ENCODE measurements at regions not wholly inside any gene's neighbourhood (a gene's known extent, or its start where the extent isn't known, plus 50 kb on each side); places are given as distances from the start of the nearest gene placed in this dataset.
"Not testable (repeated sequence)": the region's sequence is repeated elsewhere in the genome, so short reads cannot be mapped to it uniquely, and the experiment has no call there.

DNA sequence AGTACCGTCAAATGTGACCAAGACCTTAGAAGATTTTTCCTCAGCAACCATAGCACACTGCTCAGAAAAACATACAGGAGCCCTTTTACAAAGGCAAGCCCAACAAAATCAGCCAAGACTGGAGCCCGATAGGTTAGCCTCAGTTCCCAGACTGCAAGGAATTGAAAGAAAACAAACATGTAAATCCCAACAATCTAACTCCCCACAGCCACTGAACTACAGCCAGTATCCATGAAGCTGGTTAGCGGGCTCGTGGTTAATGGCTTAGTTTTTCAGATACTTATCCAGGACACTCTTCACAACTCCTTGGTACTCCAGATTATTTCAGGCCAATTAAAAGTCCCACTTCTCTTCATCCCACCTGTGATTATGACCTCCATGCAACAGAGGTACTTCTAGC lies 201.6 kb downstream of the IPMK start:
- no peak for DNase-seq

DNA sequence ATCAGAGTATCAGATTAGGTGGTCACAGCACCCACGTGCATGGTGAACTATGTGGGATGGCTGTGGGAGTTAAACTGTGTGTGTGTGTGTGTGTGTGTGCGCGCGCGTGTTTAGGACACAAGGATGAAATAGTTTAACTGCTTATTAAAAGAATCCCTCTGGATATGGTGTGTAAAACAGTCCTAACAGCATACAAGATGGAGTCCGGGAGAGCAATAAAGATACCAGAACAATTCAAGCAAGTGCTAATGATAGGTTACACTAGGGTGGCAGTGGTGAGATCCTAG lies 202.2 kb downstream of the IPMK start:
- DNase-seq: no peak

DNA sequence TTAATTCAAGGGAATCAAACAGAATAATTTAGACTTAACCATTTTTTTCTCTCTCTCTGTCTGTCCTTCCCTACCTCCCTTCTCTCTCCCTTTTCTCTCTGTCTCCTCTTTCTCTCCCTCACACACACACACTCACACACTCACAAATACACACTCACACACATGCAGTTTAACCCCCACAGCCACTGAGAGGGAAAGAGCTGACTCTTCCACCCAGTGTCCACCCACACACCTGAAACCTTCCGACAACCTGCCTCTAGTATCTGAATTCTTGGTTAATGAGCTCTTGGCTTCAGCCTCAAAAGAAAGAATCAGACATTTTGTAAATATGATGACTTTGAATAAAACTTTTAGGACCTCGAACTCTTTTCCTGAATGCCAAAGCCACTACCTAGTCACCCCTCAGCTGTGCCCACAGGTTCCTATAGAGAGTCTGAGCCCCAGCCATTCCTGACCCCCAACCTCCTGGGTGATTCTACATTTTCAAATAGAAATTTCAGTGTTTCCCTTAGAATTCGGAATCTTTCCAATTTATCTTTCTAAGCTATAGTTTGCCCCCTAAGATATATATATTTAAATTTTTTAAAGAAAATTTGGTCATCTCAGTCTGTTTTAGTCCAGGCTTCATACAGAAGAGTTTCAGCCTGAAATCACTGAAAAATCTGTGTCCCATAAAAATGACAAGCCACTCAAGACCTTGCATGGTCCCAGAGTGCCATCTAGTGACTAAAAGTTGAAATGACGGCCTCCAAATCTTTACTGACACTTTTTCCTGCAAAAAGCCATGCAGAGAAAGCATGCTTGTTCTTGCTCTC lies 202.8 kb downstream of the IPMK start:
- peak; percentile 53 for DNase-seq

DNA sequence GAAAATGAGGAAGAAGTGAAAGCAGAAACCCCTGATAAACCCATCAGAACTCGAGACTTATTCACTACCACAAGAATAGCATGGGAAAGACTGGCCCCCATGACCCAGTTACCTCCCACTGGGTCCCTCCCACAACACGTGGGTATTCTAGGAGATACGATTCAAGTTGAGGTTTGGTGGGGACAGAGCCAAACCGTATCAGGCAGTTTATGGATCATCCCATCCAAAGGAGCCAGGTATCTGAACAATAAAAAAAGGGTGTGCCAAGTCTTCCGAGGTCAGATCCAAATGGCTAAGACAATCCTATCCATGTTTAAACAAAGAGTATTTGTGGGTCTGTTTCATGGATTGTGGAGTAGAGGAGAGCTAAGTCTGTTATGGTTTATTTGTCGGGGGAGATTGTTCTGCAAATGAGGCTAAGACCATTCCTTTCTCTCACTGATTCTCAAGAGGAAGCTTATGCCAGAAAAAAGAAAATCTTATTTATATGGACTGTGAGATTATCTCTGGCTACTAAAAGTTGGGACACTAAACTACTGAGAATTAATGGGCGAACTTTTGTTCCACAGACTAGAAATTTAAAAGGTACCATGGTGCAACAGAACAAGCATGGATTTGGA lies 203.7 kb downstream of the IPMK start:
- DNase-seq: no peak

DNA sequence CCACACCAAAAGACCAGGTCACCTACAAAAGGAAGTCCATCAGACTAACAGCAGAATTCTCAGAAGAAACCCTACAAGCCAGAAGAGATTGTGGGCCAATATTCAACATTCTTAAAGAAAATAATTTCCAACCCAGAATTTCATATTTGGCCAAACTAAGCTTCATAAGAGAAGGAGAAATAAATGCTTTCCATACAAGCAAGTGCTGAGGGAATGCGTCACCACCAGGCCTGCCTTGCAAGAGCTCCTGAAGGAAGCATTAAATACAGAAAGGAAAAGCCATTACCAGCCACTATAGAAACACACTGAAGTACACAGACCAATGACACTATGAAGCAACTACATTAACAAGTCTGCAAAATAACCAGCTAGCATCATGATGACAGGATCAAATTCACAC lies 209.0 kb downstream of the IPMK start:
- DNase-seq: not testable (repeated sequence)

DNA sequence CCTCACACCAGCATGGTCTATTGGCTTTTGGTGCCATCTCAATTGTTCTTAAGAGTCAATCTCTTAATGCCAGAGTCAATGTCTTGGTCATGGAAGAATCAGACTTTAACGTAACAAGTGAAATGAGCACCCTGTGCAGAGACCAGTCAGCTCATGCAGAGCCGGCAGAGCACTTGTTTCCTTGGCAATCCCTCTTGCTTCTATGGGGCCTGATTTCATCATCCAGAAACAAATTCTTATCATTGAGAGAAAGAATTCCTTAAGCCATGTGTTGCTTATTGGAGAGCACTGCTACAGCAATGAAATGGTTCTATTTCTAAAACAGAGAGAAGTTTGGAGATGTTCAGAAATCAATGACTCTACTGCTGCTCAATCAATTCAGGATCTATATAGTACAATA lies 212.8 kb downstream of the IPMK start:
- DNase-seq: no peak

DNA sequence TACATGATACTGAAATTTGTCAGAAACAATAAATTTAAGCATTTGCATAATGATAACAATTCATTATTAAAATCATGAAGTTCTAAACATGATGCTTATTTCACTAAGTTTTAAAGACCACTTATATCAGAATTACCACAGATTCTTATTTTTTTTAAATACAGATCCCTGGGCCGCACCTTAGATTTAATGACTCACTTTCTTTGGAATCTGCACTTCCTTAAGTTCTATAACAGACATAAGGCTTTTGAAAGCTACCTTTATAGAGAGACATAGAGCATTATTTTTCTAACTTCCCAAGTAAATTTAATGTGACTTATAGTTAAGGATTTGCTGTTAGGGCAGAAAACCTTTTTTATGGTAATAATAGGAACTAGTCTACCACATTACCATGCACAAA lies 214.9 kb downstream of the IPMK start:
- DNase-seq: no peak

DNA sequence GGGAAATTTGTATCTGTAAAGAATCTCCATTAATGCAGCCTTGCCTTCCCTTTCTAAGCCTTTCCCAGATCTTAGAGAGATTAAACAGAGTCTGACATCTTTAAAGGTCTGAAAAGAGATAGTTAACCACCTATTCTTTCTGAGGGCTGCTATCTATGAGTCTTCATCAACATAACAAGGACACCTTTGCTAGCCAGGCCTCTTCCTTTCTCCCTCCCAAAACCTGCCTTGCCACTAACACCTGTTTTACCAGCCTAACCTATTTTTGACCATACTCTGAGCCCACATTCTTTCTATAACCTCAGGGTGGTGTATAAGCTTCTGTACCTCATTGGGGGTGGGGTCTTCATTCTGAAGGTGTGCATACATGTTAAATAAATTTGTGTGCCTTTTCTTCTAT lies 217.1 kb downstream of the IPMK start:
- no peak for DNase-seq

DNA sequence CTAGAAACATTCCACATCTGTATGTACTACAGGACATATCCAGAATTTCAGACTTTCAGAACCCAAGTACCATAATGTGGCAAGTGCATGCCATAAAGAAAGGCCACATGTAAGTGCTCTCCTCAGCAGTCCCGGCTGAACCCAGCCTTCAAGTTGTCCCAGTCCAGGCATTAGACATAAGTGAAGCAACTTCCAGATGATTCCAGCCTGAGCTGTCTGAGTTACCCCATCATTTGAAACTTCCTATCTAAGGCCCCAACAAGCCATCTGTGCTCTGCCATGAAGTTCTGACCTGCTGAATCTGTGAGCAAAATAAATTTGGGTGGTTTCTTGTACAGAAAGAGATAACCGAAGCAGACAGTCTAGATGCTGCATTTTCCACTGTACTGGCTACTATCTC lies 218.8 kb downstream of the IPMK start:
- no peak for DNase-seq

DNA sequence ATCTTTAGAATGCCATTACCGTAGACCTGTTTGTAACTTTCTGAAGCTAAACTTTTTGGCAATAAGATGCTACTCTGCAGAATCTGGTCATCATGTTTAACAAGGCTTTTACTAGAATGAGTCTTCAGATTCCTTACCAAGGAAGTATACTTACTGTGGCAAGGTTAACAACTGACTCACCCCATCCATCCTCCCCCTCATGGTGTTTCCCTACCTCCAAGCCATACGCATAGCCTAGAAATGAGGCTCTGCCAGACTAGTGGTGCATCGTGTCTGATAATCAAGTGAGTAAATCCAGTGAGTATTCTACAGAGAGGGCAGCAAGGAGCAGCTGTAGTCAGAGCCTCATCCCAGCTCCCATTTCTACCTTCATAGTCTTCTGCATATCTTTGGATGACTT lies 223.6 kb downstream of the IPMK start:
- peak; percentile 40 for DNase-seq

DNA sequence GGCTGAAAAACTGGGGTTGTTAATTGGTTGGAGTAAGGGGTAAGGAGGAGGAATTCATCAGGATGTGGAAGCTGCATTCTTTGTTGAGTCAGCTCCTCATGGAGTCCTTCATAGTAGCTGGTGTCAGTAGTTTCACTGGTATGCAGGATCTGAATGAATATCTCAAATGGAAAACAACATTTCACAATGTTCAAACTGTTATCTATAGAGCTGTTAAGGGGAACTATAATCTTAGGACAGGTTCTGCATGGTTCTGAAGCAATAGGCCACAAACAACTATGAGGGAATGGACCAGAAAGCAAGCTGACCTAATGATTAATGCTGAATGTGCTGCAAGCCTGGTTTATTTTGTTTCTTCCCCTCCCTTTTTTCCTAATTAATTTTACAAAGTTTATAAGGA lies 225.8 kb downstream of the IPMK start:
- no peak for DNase-seq

DNA sequence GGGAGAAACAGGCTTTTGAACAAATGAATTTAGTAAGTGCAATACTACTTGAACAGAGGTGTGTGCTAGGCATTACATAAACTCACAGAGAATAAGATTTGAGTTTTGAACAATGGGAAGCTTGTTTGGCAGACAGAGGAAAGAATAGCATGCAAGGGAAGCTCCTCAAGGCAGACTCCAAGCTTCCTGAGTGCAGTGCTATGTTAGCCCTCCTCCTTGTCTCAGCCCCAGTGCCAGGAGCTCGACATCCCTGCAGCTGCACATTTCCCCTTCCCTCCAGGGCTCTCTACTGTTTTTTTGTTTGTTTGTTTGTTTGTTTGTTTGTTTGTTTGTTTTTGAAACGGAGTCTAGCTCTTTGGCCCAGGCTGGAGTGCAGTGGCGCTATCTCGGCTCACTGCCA lies 237.5 kb downstream of the IPMK start:
- no peak for DNase-seq

DNA sequence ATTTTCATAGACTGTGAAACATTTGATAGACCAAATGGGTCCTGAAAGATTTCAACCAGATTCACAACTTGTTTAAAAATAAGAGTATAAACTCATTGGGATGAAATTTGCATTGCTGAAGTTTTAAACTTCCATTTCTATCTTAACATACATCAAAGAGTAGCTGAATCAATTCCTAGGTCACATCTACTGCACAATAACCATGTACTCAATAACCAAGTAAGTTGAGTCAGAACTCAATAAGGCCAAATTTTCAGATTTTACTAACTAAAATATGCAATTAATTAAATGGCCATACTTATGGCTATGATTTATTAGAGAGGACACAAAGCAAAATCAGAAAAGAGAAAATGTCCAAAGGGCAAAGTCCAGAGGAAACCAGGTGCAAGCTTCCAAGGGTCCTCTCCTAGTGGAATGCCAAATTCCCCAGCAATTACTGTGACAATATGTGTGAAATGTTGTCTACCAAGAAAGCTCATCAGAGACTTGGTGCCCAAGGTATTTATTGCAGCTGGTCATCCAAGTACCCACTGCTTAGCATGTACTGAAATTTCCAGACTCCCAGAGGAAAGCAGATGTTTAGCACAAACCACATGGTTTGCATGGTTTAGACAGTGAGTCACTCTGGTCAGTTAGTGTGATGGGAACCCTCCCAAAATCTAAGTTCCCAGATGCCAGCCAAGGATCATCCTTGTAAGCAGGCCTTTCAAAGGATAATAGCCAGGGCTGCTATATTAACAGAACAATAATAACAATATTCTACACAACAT lies 238.9 kb downstream of the IPMK start:
- peak; percentile 88 for DNase-seq

DNA sequence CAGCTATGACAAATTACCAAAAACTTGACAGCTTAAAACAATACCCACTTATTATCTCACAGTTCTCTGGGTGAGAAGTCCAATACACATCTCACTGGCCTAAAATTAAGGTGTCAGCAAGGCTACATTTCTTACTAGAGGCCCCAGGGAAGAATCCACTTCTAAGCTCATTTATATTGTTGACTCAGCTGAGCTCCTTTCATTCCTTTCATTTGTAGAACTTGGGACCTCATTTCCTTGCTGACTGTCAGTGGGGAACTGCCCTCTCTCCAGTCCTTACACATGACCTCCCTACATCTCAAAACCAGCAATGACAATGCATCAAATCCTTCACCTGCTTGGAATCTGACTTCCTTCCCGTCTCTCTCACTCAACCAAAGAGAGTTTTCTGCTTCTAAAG lies 240.3 kb downstream of the IPMK start:
- peak; percentile 51 for DNase-seq

DNA sequence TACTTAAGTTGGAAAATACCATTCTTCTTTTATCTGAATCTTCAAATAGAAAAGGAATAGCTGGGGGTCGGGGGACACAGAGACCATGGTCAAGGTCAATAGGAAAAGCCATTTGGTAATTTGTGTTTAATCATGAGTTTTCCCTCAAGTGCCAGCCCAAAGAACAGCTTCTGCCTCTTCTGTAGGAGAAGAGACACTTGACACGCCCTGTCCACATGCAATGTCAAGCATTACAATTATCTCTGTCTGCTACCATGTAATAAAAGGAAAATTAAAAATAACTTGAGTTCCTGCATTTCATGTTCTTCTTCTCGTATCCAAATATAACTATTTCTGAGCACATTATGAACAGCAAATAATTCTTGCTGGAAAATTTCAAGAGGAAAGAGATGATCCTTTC lies 241.7 kb downstream of the IPMK start:
- DNase-seq: no peak

DNA sequence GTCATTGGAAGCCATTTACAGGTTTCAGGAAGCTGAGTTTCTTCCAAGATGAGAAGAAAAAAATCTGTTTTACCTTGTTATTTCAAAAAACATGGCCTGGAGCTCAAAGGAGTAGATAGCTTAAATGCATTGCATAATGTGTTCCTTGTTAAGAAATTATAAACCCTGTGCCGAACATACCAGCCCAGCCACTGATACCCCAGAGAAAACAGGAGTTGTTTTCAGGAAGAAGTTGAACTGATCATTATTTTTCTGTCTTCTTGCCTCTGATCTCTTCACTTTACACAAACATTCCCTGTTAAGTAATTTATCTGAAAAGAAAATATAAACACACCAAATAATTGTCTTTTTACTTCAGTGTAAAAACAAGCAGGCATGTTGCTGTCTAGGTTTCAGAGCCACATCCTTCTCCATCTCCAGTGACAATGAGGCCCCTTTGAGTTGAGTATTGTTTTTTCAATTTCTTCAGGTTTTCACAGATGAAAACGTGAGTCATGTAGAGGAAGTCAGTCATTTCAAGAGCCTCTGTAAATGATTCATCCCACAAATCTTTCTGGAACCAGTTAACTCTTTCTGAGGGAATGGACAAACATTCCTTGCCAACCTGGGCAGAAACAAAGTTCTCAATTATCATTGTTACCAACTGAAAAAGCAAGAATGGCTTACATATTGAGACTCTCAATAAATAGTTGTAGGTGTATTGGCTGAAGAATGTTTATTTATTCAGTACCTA lies 244.2 kb downstream of the IPMK start:
- DNase-seq: peak; percentile 94

DNA sequence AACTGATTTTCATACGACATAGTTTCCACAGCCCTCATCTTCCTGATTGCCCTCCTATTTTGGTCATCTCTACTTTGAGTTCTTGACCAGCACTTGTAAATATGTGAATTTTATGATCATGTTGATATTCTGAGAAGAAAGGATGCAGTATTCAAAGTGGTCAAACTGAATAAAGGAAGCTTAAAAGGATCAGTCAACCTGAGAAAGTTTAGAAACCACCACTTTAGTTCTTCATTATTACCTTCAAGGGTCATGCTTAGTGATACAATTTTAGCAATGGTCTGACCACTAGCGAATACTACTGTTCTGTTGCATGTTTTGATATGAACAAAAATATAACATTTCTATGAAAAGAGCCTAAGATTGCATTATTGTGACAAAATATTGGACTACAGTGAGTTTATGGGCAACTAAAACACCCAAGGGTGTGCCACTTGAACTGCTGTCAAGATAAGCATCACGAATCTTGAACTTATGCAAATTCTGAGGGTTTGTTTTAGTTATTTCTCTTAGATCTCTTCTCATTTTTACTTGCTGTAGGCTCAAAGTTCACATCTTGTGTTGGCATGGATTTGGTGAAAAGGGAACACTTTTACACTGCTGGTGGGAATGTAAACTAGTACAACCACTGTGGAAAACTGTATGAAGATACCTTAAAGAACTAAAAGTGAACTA lies 247.7 kb downstream of the IPMK start:
- no peak for DNase-seq

DNA sequence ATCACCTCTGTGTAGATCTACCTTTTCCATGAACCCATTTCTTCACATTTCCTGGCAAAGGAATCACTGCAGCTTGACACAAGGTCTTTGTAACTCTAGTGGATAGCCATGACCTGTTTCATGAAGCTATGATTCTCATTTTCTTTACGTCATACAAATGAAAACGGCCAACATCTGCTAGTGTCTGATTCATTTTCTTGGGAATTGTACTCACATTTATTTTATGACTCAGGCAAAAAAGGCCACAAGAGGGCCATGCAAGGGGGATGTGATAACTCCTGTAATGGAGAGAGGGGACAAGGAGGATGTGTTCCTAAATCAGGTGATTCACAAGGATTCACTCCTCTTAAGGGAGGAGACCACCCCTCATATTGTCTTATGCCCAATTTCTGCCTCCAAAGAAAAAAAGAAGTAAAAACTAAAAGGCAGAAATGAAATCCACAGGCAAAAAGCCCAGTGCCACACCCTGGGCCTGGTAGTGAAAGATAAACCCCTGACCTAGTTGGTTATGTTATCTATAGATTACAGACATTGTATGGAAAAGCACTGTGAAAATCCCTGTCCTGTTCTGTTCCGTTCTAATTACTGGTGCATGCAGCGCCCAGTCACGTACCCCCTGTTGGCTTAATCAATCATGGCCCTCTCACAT lies 249.9 kb downstream of the IPMK start:
- peak; percentile 87 for DNase-seq

DNA sequence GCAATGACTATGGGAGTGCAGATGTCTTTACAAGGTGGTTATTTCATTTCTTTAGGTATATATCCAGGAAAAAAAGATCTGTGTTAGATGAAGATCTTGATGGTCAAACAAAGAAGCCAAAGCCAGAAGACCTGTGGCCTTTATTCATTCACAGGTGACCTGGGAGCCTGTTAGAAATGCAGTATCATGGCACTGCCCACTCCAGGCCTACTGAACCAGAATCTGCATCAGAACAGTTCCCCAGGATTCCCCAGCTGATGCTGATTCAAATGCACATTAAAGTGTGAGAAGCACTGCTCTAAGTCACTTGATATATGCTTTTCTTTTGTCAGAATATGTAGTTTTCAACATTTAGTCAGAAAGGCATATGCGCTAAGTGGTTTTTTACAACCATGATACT lies 251.1 kb downstream of the IPMK start:
- DNase-seq: no peak

DNA sequence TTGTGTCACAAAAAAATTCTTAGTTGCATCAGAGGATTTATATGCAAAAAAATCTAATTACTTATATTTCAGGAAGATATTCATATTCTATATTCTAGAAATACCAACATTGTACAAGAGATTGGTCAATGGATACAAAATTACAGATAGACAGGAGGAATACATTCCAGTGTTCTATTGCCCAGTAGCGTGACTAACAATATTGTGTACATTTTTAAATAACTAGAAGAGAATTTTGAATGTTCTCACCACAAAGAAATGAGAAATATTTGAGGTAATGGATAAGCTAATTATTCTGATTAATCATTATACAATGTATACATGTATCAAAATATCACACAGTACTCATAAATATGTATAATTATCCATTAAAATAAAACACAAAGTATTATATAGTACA lies 253.3 kb downstream of the IPMK start:
- peak; percentile 20 for DNase-seq

DNA sequence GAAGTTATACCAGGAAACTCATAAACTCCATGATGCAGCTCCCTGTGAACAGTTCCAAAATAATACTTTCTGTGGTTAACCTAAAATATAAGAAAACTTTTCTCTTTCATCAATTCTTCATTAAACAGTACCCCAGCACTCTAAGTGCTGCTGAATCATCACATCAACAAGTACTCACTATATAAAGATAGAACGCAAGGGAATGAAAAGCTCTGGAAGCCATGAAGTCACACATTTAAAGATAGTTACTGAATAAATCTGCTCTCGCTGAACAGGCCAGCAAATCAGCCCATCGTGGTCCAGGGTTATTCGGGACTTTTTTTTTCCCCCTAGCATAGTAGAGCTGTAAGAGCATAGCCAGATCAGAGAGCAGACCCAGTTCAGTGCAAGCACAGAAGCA lies 254.3 kb downstream of the IPMK start:
- no peak for DNase-seq

DNA sequence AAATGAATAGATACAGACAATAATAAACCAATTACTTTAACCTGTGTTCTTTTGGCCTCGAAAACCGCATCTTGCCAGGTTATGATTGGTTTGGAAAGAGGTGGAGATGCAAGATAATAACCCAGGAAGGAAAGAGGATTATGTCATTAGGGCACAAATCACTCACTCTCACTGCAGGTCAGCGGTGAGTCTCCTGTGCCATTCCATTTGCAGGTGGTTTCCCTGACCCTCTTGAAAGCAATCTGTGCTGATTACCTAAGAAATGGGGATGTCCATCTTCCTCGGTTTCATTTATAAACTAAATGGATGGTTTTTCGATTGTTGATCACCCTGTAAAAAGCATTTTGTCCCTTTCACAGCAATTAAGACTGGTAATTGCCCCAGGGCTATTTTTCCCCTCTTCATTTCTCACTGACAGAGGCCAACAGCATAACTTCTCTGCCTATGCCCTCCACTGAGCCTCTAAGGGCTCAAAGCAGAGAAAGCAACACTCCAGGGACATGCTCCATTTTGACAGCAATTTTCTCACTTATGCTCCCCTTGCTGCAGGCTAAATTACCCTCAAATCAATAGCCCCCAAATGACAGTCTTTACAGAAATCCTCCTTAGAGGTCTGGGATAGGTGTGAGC lies 257.5 kb downstream of the IPMK start:
- DNase-seq: no peak

Measured in fibroblast of skin of back (primary cell).